PC-9 (cell line): ENCODE measurements at regions not wholly inside any gene's neighbourhood (a gene's known extent, or its start where the extent isn't known, plus 50 kb on each side); places are given as distances from the start of the nearest gene placed in this dataset.

Experiments used
- EZH2 ChIP-seq: fragments of 200-600 bp; sonication (generic); IDR thresholded peaks from 2 replicates; pipeline ENCODE4 v1.8.0; 2017; ENCODE audit warnings: antibody characterized with exemption, low read depth
- TF ChIP-seq, protein P1 (sequence below): fragments of 200-600 bp; sonication (generic); conservative IDR thresholded peaks from 2 replicates; pipeline ENCODE4 v1.6.1; 2017; ENCODE audit warnings: mixed run types, antibody characterized with exemption, mild to moderate bottlenecking, moderate library complexity

- TF ChIP-seq EZH2, result no peak
- TF ChIP-seq, protein P1, sequence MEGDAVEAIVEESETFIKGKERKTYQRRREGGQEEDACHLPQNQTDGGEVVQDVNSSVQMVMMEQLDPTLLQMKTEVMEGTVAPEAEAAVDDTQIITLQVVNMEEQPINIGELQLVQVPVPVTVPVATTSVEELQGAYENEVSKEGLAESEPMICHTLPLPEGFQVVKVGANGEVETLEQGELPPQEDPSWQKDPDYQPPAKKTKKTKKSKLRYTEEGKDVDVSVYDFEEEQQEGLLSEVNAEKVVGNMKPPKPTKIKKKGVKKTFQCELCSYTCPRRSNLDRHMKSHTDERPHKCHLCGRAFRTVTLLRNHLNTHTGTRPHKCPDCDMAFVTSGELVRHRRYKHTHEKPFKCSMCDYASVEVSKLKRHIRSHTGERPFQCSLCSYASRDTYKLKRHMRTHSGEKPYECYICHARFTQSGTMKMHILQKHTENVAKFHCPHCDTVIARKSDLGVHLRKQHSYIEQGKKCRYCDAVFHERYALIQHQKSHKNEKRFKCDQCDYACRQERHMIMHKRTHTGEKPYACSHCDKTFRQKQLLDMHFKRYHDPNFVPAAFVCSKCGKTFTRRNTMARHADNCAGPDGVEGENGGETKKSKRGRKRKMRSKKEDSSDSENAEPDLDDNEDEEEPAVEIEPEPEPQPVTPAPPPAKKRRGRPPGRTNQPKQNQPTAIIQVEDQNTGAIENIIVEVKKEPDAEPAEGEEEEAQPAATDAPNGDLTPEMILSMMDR, result no peak
Observed at GRCh38 chr11:11697796-11698195, 76.0 kb upstream of the GALNT18 start.
